ENCODE measurements at regions not wholly inside any gene's neighbourhood (a gene's known extent, or its start where the extent isn't known, plus 50 kb on each side); places are given as distances from the start of the nearest gene placed in this dataset.

DNA sequence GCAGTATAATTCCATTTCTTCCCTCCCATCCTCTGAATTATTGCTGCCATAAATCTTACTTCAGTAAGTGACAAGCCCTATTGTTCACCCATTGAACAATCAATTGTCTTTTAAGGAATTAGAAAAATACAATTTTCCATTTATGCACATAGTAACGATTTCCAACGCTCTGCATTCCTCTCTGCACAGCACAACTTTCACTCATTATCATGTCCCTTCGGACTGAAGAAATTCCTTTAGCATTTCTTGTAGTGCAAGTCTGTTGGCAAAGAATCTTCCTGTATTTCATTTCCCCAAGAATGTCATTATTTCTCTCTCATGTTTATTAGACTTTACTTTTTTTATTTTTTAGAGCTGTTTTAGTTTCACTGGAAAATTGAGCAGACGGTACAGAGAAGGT lies 252.1 kb upstream of the RTL1 start:
- TF ChIP-seq, protein P1, sequence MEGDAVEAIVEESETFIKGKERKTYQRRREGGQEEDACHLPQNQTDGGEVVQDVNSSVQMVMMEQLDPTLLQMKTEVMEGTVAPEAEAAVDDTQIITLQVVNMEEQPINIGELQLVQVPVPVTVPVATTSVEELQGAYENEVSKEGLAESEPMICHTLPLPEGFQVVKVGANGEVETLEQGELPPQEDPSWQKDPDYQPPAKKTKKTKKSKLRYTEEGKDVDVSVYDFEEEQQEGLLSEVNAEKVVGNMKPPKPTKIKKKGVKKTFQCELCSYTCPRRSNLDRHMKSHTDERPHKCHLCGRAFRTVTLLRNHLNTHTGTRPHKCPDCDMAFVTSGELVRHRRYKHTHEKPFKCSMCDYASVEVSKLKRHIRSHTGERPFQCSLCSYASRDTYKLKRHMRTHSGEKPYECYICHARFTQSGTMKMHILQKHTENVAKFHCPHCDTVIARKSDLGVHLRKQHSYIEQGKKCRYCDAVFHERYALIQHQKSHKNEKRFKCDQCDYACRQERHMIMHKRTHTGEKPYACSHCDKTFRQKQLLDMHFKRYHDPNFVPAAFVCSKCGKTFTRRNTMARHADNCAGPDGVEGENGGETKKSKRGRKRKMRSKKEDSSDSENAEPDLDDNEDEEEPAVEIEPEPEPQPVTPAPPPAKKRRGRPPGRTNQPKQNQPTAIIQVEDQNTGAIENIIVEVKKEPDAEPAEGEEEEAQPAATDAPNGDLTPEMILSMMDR (IDR thresholded peaks at IDR 0.05; ENCODE audit: insufficient read depth, low read length, poor library complexity, severe bottlenecking), result no peak
- TF ChIP-seq EZH2phosphoT487 (conservative IDR thresholded peaks at IDR 0.05; ENCODE audit: low read length), result no peak
